Stimulated activated CD4-positive, alpha-beta T cell treated with anti-CD3 and anti-CD28 coated beads, Interleukin-15, amount 100 ng/mL, for 24 hours (primary cell): ENCODE measurements at regions not wholly inside any gene's neighbourhood (a gene's known extent, or its start where the extent isn't known, plus 50 kb on each side); places are given as distances from the start of the nearest gene placed in this dataset.
"Not testable (repeated sequence)": the region's sequence is repeated elsewhere in the genome, so short reads cannot be mapped to it uniquely, and the experiment has no call there.

Experiments
- DNase-seq: peaks from one replicate; pipeline ENCODE4 v3.0.0-alpha.2; 2020

DNA sequence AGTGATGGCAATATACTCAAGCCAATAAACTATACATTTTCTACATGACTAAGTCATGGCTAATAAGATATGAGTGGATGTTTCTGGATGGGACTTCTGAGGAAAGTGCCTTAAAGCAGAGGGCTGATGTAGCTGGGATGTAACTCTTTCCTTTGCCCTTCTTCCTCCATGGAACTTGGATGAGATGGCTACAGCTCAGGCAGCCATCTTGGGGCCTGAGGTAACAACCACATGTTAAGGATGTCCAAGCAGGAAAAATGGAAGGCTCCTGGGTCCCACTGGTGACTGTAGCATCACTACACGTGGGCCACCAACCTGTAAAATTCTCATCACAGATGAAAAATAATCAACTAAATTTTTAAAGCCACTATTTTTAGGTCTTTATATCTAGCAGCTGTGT lies 54.4 kb upstream of the GRIP1 start:
- DNase-seq = no peak

DNA sequence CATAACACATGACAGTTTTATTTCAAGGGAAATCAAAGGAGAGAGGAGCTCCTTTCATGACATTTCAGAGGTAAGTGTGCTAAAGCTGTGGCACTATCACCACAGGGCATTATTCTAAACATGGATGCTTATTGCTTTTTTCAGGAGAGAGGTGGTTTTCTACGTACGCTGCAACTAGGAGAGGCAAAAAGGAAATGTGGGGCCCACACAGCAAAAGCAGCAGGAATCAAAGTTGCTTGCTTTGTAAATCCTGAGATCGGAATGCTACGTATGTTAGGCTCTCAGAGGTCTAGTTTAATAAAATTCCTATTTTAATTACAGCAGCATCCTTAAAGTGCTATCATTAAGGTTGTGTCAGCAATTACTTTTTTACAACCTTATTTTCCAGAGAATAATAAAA lies 55.0 kb upstream of the GRIP1 start:
- DNase-seq = no peak

DNA sequence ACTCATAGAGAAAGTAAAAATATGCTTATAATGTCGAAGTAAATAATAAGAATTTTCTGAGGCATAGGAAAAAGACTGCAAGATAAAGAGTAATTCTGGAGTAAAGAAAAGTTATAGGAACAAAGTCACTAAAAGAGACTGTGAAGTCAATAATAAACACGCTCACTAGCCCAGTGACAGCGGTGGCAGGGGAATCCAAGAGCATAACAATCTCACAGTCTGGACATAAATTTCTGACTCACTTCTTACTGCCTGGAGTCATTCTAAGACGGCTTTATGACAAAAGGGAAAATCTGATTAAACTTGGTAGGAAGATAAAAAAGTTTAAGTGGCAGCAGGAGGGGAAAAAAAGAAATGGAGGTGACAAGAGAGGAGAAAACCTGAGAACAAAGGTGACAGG lies 56.4 kb upstream of the GRIP1 start:
- peak; percentile 18 for DNase-seq

DNA sequence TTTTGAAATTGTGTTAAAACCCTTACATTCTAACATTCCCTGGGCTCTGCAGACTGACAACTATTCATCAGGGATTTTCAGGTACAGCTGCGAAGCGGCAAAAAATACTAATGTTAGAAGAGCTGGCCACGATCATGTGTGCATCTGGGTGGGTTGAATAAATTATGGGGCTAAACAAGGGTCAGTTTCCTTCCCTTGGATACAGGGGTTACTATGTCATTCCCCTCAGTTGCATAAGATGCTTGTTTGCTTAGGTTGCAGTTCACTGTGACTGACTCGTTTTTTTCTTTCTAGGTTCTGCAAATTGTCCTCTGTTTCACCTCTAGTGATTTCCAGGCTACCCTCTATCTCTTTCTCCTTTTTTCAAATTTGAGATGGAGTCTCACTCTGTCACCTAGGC lies 58.1 kb upstream of the GRIP1 start:
- no peak for DNase-seq

DNA sequence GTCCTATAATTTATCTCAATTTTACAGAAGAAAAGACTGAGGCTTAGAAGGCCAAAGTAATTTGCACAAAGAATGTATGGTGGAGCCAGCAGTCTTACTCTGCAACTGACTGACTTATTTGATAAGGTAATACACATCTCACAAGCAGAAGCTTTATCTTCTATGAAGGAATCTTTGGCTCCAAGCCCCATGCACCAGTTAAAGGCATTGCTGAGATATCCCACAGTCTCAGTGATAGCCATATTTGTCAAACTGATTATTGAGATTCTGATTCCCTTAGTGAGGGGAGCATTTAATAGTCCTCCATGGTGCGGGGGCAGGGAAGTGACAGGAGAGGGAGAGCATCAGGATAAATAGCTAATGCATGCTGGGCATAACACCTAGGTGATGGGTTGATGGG lies 60.4 kb upstream of the GRIP1 start:
- DNase-seq = no peak

DNA sequence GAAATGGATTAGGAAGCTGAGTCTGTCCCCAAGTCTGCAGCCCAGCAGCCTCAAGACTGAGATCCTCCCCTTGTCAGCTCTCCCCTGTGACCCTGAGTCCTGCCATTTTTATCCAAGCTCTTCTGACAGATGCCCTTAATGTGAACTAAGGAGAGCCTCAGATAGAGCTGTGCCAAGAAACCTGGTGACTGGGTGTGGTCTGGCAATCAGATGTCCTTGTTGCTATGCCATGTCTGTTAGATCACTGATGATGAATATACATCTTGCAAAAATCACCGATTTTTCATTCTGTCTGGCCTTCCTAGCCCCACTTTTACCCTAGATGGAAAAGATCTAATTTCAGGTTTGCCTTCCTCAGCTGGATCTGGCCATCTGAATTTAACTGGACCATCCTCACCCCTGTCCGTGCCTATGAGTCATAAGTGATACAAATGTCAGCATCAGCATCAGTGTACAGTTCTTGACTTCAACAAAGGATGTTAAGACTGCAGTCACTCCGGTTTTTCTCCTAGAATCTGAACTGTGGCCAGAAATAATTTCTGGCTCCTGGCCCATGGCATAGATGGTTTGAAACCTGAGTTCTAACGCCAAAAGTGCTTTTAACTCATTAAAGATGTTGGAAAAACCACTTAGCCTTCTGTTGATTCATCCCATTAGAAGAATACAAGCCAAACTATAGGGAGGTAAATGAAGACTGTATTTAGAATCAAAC lies 61.2 kb upstream of the GRIP1 start:
- DNase-seq = no peak

DNA sequence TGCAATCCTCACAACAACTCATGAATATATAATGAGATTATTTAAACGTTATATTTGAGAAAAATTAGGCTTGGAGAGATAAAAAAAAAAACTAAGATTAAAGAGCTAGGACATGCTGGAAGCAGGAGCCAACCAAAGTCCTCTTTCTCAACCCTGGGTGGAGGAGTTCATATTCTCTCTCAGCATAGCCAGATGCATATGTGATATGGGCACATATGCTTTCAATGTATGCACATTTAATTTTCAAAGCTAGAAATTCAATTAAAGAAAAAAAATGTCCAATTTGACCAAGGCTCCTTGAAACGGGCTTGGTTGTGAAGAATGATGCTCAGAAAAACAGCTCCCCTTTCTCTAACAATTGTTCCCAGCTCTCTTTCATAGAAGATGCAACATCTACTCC lies 61.9 kb upstream of the GRIP1 start:
- no peak for DNase-seq

DNA sequence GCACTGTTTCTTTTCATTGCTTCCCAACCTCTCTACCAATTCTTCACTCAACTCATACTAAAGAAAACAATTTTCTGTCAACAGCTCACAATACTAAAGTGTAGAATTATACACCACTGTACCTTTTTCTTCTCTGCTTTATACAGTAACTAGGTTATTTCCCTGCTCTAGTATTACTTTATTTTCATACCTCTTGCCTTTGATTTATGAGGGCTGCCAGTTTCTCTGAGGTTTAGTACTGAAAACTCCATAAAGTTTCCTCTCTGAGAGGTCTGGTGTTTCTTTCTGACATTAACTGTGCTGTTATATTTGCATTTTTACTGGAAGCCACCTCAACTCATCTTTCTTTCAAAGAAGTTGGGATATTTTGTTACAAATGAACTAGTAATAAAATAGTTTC lies 63.0 kb upstream of the GRIP1 start:
- DNase-seq = no peak

DNA sequence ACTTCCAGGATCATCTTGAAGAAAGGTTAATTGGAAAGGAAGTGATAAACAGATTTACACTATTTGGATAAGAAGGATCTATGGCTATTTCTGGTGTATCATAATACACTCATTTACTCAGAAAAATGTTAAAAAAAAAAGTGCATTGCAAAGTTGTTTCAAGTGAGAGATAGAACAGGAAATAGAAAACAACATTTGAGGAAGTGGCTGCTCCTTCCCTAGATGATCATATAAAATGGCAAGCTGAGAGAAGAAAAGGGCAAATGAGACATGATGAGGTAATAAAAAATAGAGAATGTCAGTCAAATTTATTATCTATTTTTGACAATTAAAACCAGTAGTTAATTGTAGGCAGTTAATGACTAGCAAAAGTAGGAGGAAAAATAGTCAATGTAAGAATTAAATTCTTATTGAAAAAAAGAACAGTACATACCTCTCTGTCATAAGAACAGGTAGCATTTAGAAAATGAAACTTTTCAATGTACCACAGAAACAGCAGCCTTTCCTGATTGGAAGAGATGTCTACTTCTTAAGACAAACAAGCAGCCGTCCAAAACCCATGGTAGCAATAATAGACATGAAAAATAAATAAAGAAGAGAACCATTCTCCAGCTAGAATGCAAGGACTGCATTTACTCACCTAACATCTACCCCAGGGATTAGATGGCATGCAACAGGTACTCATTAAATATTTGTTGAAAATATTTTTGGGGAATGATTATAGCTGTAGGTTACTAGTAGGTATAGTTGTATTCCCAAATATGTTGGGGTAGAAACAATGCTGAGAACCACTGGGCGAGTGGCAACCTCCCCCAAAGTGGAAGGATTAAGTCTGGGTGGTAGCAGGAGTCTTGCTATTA lies 63.9 kb upstream of the GRIP1 start:
- DNase-seq = no peak

DNA sequence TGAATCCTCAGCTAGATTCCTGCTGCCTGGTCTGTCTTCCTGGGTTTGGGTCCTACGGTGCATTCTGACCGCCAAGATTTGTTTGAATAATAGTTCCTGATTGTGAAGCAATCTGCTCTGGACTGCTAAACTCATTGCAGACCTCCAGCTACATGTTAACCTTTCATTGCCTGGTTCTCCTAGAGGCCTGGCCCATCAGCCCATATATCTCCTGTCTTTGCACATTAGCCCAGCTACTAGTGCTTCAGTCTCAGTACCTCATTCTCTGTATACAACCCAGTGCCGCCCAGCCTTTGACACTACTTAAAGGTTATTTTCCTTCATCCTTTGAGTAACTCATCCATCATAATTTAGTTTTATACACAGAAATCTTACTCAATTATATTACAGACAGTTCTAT lies 65.6 kb upstream of the GRIP1 start:
- DNase-seq = no peak

DNA sequence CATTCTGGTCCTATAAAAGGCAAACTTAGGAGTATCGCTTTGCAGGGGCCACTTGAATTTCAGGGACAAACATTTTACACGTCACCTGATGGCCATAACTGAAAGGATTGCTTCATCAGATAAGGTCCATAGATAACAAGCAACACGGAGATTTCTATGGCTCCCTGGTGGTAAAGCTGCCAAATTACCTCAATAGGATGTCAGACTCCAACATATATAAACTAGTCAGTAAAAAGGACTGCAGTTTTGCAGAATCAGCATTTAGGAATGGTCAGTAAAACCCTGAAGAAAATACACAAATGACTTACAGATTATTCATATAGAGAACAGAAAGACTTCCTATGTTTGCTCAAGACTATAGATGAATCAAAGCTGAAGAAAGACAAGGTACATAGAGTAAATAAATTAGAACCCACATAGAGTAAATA lies 66.1 kb upstream of the GRIP1 start:
- DNase-seq = no peak

DNA sequence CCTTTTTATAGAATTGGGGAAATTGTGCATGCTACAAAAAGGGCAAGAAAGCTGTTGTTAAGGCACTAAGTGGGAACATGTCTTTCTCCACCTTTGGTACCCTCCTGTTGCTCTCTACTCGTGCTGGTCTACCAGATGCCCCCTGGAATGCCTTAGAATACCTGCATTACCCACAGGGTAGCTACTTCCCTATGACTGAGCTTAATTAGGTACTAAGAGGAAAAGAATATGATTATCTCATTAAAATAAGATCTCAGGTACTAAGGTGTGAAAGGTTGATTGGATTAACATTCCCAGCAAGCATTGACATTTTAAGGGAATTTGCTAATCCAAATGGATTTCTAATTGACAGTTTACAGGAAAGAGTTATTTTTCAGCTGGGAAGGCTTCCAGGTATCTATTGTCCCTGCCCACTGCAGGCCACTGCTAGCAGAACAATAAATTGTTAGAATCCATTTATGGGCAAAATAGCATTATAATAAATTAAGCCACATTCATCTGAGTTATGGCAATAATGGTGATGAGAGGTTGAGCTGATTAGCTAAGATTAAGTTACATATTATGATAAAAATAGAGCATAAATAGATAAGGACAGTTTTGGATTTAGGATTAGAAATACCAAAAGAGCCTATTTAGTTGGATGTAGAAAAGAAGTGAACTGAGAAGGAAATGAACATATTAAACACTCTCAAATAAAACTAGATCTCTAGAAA lies 67.8 kb upstream of the GRIP1 start:
- no peak for DNase-seq

DNA sequence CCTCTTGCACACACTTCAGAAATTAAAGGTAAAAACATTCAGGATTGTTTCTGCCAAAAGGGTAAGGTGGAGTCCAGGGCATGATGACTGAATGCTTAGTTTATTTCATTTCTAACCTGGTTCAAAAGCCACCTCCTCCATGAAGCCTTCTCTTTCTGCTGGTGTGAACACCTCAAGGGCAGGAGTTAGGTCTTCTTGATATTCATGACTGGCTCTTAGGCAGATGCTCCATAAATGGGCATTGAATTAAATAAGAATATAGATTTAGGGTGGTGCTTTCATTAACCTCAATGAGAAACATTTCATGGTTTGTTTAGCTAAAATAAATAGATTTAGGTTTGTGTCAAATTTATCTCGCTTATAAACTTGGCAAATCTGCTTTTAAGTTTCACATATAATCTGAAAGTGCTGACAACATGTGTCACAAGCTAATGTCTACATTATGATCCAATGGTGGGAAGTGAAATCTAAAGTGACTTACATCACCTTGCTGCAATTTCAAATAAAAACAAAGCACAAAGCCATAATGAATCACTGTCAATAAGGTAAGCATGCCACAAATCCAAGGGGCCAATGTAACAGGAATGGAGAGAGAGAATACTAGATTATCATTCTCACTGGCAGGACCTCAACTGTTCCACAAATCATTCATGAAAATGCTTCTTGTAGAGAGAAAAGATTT lies 72.7 kb upstream of the GRIP1 start:
- no peak for DNase-seq

DNA sequence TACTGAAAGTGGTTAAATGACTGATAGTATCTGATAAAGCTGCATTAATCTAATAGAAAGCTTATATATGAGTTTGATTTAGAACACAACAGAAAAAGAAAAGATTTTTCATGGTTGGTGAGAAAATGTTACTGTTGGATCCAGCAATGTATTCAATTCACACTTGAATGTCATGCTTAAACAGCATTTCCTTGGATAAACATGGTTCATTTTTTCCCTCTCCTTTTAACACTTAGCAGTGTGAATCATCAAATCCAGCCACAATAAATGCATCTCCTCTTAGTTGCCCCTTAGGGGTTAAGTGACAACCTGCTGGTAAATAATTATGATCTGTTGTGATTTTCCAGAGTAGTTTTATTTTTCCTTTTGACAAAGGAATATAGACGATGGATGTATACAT lies 74.9 kb upstream of the GRIP1 start:
- no peak for DNase-seq

DNA sequence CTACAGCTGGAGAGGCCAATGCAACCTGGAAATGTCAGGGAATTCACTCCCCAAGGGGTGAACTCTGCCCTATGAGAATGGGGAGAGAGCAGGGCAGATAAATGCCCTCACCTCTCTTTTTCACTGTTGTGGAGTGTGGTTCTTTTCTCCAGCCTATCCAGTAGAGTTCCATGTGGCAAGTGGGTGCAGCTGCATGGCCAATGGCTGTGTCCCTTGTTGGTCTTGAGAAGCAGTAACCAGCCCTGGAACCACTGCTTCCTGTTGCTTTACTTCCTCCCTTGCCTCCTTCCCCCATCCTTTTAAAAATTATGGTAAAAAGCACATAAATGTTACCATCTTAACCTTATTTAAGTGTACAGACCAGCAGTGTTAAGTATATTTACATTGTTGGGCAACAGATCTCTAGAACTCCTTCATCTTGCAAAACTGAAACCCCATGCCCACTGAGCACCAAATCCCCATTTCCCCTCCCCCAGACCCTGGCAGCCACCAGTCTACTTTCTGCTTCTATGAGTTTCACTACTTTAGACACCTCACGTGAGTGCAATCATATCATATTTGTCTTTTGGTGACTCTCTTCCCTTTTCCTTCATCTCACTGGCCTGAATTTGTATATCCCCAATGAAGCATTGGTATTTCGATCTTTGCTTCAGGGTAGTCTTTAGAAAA lies 77.0 kb upstream of the GRIP1 start:
- DNase-seq = no peak

DNA sequence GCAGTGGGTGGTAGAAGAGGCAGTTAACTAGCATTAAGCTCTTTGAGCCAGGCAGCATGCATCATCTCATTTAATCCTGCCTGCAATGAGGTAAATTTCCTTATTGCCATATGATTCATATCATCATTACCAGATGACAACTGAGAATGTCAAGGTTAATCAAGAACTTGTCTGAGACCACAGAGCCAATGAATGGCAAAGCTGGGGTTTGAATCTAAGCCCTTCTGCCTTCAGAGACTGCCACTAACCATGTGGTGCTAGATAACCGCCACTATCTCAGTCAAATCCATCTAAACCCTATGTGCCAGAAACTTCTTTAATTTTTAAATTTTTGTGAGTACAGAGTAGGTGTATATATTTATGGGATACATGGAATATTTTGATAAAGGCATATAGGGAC lies 77.8 kb upstream of the GRIP1 start:
- DNase-seq = no peak

DNA sequence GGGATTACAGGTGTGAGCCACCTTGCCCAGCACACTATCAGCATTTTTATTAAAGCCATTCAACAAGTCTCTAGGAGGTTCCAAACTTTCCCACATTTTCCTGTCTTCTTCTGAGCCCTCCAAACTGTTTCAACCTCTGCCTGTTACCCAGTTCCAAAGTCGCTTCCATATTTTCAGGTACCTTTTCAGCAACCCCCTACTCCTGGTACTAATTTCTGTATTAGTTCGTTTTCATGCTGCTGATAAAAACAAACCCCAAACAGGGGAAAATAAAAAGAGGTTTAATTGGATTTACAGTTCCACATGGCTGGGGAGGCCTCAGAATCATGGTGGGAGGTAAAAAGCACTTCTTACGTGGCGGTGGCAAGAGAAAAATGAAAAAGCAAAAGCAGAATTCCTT lies 81.2 kb upstream of the GRIP1 start:
- not testable (repeated sequence) for DNase-seq

DNA sequence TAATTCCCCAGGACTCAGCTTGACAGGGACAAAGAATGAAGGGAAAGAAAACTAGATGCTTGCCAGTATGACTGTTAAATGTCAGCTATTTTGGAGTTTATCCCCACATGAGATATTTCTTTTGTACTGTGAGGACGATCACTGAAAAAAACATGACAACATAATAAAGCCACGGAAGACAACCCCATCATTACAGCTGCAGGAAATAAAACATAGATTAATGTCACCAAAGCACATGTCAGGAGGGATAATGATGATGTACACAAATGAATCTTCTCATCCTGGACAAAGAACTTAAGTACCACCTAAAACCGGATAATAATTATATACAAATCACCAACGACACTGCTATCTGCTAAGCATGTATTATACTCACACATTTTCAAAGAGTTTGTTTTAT lies 84.6 kb upstream of the GRIP1 start:
- DNase-seq = no peak

DNA sequence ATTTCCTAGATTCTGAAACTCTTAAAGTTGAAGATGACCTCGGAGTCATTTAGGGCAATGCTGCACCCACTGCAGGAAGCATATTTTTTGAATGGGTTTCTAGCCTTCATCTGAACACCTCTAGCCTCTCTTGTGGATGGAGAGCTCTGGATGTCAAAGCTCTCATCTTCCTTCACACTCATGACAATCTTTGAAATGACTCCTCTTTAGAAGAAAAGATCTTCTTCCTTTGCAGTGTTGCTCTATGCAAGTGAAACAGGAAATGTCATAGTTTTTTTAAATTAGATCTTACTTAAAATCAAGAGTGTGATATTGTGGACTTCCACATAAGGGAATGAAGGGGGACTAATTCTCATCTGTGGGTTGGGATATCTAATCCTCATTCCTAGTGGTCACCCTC lies 86.3 kb upstream of the GRIP1 start:
- DNase-seq = no peak

DNA sequence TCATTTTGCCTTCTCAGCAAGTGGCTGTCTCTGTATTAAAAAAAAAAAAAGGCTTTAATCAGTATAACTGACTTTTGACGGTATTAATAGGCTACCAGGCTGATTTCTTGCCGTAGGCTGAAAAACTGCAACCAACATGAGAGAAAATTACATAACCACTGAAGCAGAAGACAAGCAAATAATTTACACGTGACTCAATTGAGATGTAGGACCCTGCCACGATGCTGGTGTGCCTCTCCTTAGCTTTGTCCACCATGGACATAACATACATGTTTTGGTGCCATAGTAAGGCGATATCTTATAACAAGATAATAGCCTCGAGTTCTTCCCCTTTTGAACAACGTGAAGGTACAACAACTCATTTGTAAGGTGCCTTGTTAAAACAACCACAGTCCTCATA lies 88.7 kb upstream of the GRIP1 start:
- no peak for DNase-seq

DNA sequence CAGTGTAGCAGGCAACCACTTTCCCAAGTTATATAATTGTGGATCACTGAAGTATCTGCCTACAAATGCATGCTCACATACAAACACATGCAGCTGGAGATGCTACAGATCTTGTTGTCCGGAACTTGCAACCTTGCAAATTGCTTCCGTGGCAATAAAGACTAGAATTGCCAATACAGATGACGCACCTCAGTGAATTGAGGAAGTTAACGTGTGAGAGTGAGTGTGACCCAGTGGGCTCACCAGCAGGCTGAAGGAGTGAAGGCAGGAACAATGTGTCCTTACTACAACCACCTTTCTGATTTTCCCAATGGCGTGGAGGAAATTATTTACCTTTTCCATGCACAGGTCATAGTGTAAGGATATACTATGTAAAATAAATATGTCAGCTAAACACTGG lies 89.4 kb upstream of the GRIP1 start:
- DNase-seq = no peak

DNA sequence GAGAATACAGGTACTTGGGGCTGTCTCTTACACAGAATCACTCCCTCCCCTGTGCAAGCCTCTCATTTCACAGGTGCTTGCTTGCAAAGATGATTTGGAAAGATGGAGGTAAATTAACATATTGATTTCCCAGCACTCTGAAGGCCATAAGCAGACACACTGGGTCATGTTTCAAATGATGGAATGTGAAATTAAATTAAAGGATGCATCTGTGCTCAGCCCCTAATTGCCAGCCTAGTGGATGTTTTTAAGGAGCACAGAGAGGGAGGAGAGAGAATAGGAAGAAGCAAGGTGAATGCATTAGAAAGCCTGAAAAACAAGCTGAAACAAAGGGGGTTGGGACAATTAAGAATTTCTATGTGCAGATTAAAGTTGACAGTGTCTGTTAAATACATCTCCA lies 96.1 kb upstream of the GRIP1 start:
- DNase-seq = no peak

DNA sequence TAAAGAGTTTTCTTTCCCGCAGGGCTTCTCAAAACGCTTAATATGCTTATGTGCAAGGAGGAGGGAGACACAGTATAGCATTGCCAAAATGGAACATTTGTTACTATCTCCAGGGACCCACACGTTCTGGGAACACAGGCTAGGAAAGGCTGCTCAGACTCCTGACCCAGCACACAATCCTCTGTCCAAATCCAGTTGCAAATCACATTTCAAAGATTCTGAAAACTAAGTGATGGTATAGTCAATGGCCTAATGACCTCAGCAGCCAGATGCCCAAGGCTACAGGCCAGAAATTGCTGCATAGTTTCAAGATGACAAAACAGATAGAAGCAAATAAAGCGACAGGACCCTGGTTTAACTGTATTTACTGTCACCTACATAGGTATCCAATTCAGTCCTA lies 97.0 kb upstream of the GRIP1 start:
- DNase-seq = no peak
